ENCODE measurements at regions not wholly inside any gene's neighbourhood (a gene's known extent, or its start where the extent isn't known, plus 50 kb on each side); places are given as distances from the start of the nearest gene placed in this dataset.

GRCh38 chr2:187853381-187853791 is 299.2 kb upstream of the TFPI start:
- H3K9ac ChIP-seq (ENCODE audit: low read depth in 1 of 3, low read length in 3 of 3) = no peak overlapping the region
- H3K27me3 ChIP-seq (ENCODE audit: control insufficient read depth in 3 of 3, insufficient read depth in 3 of 3, low read length in 3 of 3) = no peaks in the 10 kb centered on the region
- H3K9me3 ChIP-seq (ENCODE audit: control insufficient read depth in 3 of 3, low read length in 3 of 3) = no peaks in the 10 kb centered on the region
- no peaks in the 10 kb centered on the region for H3K36me3 ChIP-seq (ENCODE audit: control insufficient read depth in 3 of 3, insufficient read depth in 3 of 3, low read length in 3 of 3)
- no peaks in the 10 kb centered on the region for H3K4me1 ChIP-seq (ENCODE audit: control insufficient read depth in 3 of 3, insufficient read depth in 3 of 3, low read length in 3 of 3)
- H3K4me3 ChIP-seq (ENCODE audit: low read length in 3 of 3) = no peak overlapping the region
- H3K27ac ChIP-seq (ENCODE audit: low read depth, low read length) = no peak overlapping the region

- no peak overlapping the region for H3K27ac ChIP-seq (ENCODE audit: low read depth, low read length)
- no peaks in the 10 kb centered on the region for H3K9me3 ChIP-seq (ENCODE audit: control insufficient read depth in 3 of 3, low read length in 3 of 3)
- H3K4me3 ChIP-seq (ENCODE audit: low read length in 3 of 3) = no peak overlapping the region
- no peak overlapping the region for H3K9ac ChIP-seq (ENCODE audit: low read depth in 1 of 3, low read length in 3 of 3)
- no peaks in the 10 kb centered on the region for H3K36me3 ChIP-seq (ENCODE audit: control insufficient read depth in 3 of 3, insufficient read depth in 3 of 3, low read length in 3 of 3)
- no peaks in the 10 kb centered on the region for H3K27me3 ChIP-seq (ENCODE audit: control insufficient read depth in 3 of 3, insufficient read depth in 3 of 3, low read length in 3 of 3)
- no peaks in the 10 kb centered on the region for H3K4me1 ChIP-seq (ENCODE audit: control insufficient read depth in 3 of 3, insufficient read depth in 3 of 3, low read length in 3 of 3)
These were observed 300.6 kb upstream of the TFPI start for GRCh38 chr2:187854801-187855200.

GRCh38 chr2:187855689-187856088 is 301.5 kb upstream of the TFPI start:
- H3K27me3 ChIP-seq (ENCODE audit: control insufficient read depth in 3 of 3, insufficient read depth in 3 of 3, low read length in 3 of 3) = no peaks in the 10 kb centered on the region
- no peak overlapping the region for H3K9ac ChIP-seq (ENCODE audit: low read depth in 1 of 3, low read length in 3 of 3)
- H3K36me3 ChIP-seq (ENCODE audit: control insufficient read depth in 3 of 3, insufficient read depth in 3 of 3, low read length in 3 of 3) = no peaks in the 10 kb centered on the region
- no peak overlapping the region for H3K27ac ChIP-seq (ENCODE audit: low read depth, low read length)
- H3K4me1 ChIP-seq (ENCODE audit: control insufficient read depth in 3 of 3, insufficient read depth in 3 of 3, low read length in 3 of 3) = no peaks in the 10 kb centered on the region
- no peaks in the 10 kb centered on the region for H3K9me3 ChIP-seq (ENCODE audit: control insufficient read depth in 3 of 3, low read length in 3 of 3)
- H3K4me3 ChIP-seq (ENCODE audit: low read length in 3 of 3) = no peak overlapping the region

GRCh38 chr2:187857826-187858225 is 303.6 kb upstream of the TFPI start:
- H3K9me3 ChIP-seq (ENCODE audit: control insufficient read depth in 3 of 3, low read length in 3 of 3) = no peaks in the 10 kb centered on the region
- no peak overlapping the region for H3K4me3 ChIP-seq (ENCODE audit: low read length in 3 of 3)
- no peaks in the 10 kb centered on the region for H3K4me1 ChIP-seq (ENCODE audit: control insufficient read depth in 3 of 3, insufficient read depth in 3 of 3, low read length in 3 of 3)
- no peaks in the 10 kb centered on the region for H3K27me3 ChIP-seq (ENCODE audit: control insufficient read depth in 3 of 3, insufficient read depth in 3 of 3, low read length in 3 of 3)
- no peak overlapping the region for H3K9ac ChIP-seq (ENCODE audit: low read depth in 1 of 3, low read length in 3 of 3)
- no peaks in the 10 kb centered on the region for H3K36me3 ChIP-seq (ENCODE audit: control insufficient read depth in 3 of 3, insufficient read depth in 3 of 3, low read length in 3 of 3)
- H3K27ac ChIP-seq (ENCODE audit: low read depth, low read length) = no peak overlapping the region

- Histone ChIP-seq H3K27ac (ENCODE audit: low read depth, low read length) (no peak overlapping the region), H3K4me1 (ENCODE audit: control insufficient read depth in 3 of 3, insufficient read depth in 3 of 3, low read length in 3 of 3) (no peaks in the 10 kb centered on the region), H3K9ac (ENCODE audit: low read depth in 1 of 3, low read length in 3 of 3) (no peak overlapping the region), H3K36me3 (ENCODE audit: control insufficient read depth in 3 of 3, insufficient read depth in 3 of 3, low read length in 3 of 3) (no peaks in the 10 kb centered on the region), H3K27me3 (ENCODE audit: control insufficient read depth in 3 of 3, insufficient read depth in 3 of 3, low read length in 3 of 3) (no peaks in the 10 kb centered on the region), H3K4me3 (ENCODE audit: low read length in 3 of 3) (no peak overlapping the region), H3K9me3 (ENCODE audit: control insufficient read depth in 3 of 3, low read length in 3 of 3) (no peaks in the 10 kb centered on the region)
These were observed 308.5 kb upstream of the TFPI start for GRCh38 chr2:187862715-187863114.

- no peak overlapping the region for H3K4me3 ChIP-seq (ENCODE audit: low read length in 3 of 3)
- no peaks in the 10 kb centered on the region for H3K36me3 ChIP-seq (ENCODE audit: control insufficient read depth in 3 of 3, insufficient read depth in 3 of 3, low read length in 3 of 3)
- H3K27ac ChIP-seq (ENCODE audit: low read depth, low read length) = no peak overlapping the region
- H3K27me3 ChIP-seq (ENCODE audit: control insufficient read depth in 3 of 3, insufficient read depth in 3 of 3, low read length in 3 of 3) = no peaks in the 10 kb centered on the region
- H3K9me3 ChIP-seq (ENCODE audit: control insufficient read depth in 3 of 3, low read length in 3 of 3) = no peaks in the 10 kb centered on the region
- H3K9ac ChIP-seq (ENCODE audit: low read depth in 1 of 3, low read length in 3 of 3) = no peak overlapping the region
- H3K4me1 ChIP-seq (ENCODE audit: control insufficient read depth in 3 of 3, insufficient read depth in 3 of 3, low read length in 3 of 3) = no peaks in the 10 kb centered on the region
These were observed 310.8 kb upstream of the TFPI start for GRCh38 chr2:187865025-187865424.

GRCh38 chr2:187867165-187867564 is 312.9 kb upstream of the TFPI start:
- H3K36me3 ChIP-seq (ENCODE audit: control insufficient read depth in 3 of 3, insufficient read depth in 3 of 3, low read length in 3 of 3) = no peaks in the 10 kb centered on the region
- H3K9ac ChIP-seq (ENCODE audit: low read depth in 1 of 3, low read length in 3 of 3) = no peak overlapping the region
- no peak overlapping the region for H3K4me3 ChIP-seq (ENCODE audit: low read length in 3 of 3)
- no peak overlapping the region for H3K27ac ChIP-seq (ENCODE audit: low read depth, low read length)
- H3K27me3 ChIP-seq (ENCODE audit: control insufficient read depth in 3 of 3, insufficient read depth in 3 of 3, low read length in 3 of 3) = no peaks in the 10 kb centered on the region
- H3K4me1 ChIP-seq (ENCODE audit: control insufficient read depth in 3 of 3, insufficient read depth in 3 of 3, low read length in 3 of 3) = no peaks in the 10 kb centered on the region
- H3K9me3 ChIP-seq (ENCODE audit: control insufficient read depth in 3 of 3, low read length in 3 of 3) = no peaks in the 10 kb centered on the region

GRCh38 chr2:187869195-187869594 is 315.0 kb upstream of the TFPI start:
- Histone ChIP-seq H3K27me3 (ENCODE audit: control insufficient read depth in 3 of 3, insufficient read depth in 3 of 3, low read length in 3 of 3) (no peaks in the 10 kb centered on the region), H3K27ac (ENCODE audit: low read depth, low read length) (no peak overlapping the region), H3K4me1 (ENCODE audit: control insufficient read depth in 3 of 3, insufficient read depth in 3 of 3, low read length in 3 of 3) (no peaks in the 10 kb centered on the region), H3K36me3 (ENCODE audit: control insufficient read depth in 3 of 3, insufficient read depth in 3 of 3, low read length in 3 of 3) (no peaks in the 10 kb centered on the region), H3K9ac (ENCODE audit: low read depth in 1 of 3, low read length in 3 of 3) (no peak overlapping the region), H3K4me3 (ENCODE audit: low read length in 3 of 3) (no peak overlapping the region), H3K9me3 (ENCODE audit: control insufficient read depth in 3 of 3, low read length in 3 of 3) (no peaks in the 10 kb centered on the region)

- no peak overlapping the region for H3K9ac ChIP-seq (ENCODE audit: low read depth in 1 of 3, low read length in 3 of 3)
- no peaks in the 10 kb centered on the region for H3K4me1 ChIP-seq (ENCODE audit: control insufficient read depth in 3 of 3, insufficient read depth in 3 of 3, low read length in 3 of 3)
- no peak overlapping the region for H3K4me3 ChIP-seq (ENCODE audit: low read length in 3 of 3)
- no peaks in the 10 kb centered on the region for H3K27me3 ChIP-seq (ENCODE audit: control insufficient read depth in 3 of 3, insufficient read depth in 3 of 3, low read length in 3 of 3)
- no peaks in the 10 kb centered on the region for H3K36me3 ChIP-seq (ENCODE audit: control insufficient read depth in 3 of 3, insufficient read depth in 3 of 3, low read length in 3 of 3)
- H3K9me3 ChIP-seq (ENCODE audit: control insufficient read depth in 3 of 3, low read length in 3 of 3) = no peaks in the 10 kb centered on the region
- no peak overlapping the region for H3K27ac ChIP-seq (ENCODE audit: low read depth, low read length)
These were observed 317.3 kb upstream of the TFPI start for GRCh38 chr2:187871506-187871905.

- H3K9ac ChIP-seq (ENCODE audit: low read depth in 1 of 3, low read length in 3 of 3) = no peak overlapping the region
- H3K27me3 ChIP-seq (ENCODE audit: control insufficient read depth in 3 of 3, insufficient read depth in 3 of 3, low read length in 3 of 3) = no peaks in the 10 kb centered on the region
- no peaks in the 10 kb centered on the region for H3K36me3 ChIP-seq (ENCODE audit: control insufficient read depth in 3 of 3, insufficient read depth in 3 of 3, low read length in 3 of 3)
- H3K4me3 ChIP-seq (ENCODE audit: low read length in 3 of 3) = no peak overlapping the region
- H3K9me3 ChIP-seq (ENCODE audit: control insufficient read depth in 3 of 3, low read length in 3 of 3) = no peaks in the 10 kb centered on the region
- H3K27ac ChIP-seq (ENCODE audit: low read depth, low read length) = no peak overlapping the region
- H3K4me1 ChIP-seq (ENCODE audit: control insufficient read depth in 3 of 3, insufficient read depth in 3 of 3, low read length in 3 of 3) = no peaks in the 10 kb centered on the region
These were observed 318.9 kb upstream of the TFPI start for GRCh38 chr2:187873132-187873531.

GRCh38 chr2:187874786-187875185 is 320.6 kb upstream of the TFPI start:
- H3K4me1 ChIP-seq (ENCODE audit: control insufficient read depth in 3 of 3, insufficient read depth in 3 of 3, low read length in 3 of 3) = no peaks in the 10 kb centered on the region
- no peaks in the 10 kb centered on the region for H3K9me3 ChIP-seq (ENCODE audit: control insufficient read depth in 3 of 3, low read length in 3 of 3)
- no peak overlapping the region for H3K9ac ChIP-seq (ENCODE audit: low read depth in 1 of 3, low read length in 3 of 3)
- H3K36me3 ChIP-seq (ENCODE audit: control insufficient read depth in 3 of 3, insufficient read depth in 3 of 3, low read length in 3 of 3) = no peaks in the 10 kb centered on the region
- no peaks in the 10 kb centered on the region for H3K27me3 ChIP-seq (ENCODE audit: control insufficient read depth in 3 of 3, insufficient read depth in 3 of 3, low read length in 3 of 3)
- H3K27ac ChIP-seq (ENCODE audit: low read depth, low read length) = no peak overlapping the region
- H3K4me3 ChIP-seq (ENCODE audit: low read length in 3 of 3) = no peak overlapping the region

All from skeletal muscle tissue (tissue), 3 donors.